ENCODE measurements at regions not wholly inside any gene's neighbourhood (a gene's known extent, or its start where the extent isn't known, plus 50 kb on each side); places are given as distances from the start of the nearest gene placed in this dataset.
"Not testable (repeated sequence)": the region's sequence is repeated elsewhere in the genome, so short reads cannot be mapped to it uniquely, and the experiment has no call there.

DNA sequence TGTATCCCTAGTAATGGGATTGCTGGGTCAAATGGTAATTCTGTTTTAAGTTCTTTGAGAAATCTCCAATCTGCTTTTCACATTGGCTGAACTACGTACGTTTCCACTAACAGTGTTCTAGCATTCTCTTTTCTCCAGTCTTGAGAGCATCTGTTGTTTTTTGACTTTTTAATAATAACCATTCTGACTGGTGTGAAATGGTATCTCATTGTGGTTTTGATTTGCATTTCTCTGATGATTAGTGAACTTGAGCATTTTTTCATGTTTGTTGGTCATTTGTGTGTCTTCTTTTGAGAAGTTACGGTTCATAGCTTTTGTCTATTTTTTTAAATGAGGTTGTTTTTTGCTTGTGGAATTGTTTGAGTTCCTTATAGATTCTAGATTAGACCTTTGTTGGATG is 72.5 kb upstream of the BCL6 start:
- TF ChIP-seq EZH2 (IDR thresholded peaks at IDR 0.05; ENCODE audit: borderline replicate concordance, insufficient read depth, low read depth, low read length, poor library complexity, severe bottlenecking), result not testable (repeated sequence)
- TF ChIP-seq, protein P1, sequence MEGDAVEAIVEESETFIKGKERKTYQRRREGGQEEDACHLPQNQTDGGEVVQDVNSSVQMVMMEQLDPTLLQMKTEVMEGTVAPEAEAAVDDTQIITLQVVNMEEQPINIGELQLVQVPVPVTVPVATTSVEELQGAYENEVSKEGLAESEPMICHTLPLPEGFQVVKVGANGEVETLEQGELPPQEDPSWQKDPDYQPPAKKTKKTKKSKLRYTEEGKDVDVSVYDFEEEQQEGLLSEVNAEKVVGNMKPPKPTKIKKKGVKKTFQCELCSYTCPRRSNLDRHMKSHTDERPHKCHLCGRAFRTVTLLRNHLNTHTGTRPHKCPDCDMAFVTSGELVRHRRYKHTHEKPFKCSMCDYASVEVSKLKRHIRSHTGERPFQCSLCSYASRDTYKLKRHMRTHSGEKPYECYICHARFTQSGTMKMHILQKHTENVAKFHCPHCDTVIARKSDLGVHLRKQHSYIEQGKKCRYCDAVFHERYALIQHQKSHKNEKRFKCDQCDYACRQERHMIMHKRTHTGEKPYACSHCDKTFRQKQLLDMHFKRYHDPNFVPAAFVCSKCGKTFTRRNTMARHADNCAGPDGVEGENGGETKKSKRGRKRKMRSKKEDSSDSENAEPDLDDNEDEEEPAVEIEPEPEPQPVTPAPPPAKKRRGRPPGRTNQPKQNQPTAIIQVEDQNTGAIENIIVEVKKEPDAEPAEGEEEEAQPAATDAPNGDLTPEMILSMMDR (IDR thresholded peaks at IDR 0.05), result not testable (repeated sequence)

All from B cell (primary cell).